GM18507 (cell line): ENCODE measurements at regions not wholly inside any gene's neighbourhood (a gene's known extent, or its start where the extent isn't known, plus 50 kb on each side); places are given as distances from the start of the nearest gene placed in this dataset.

Experiments
- DNase-seq: peaks from one replicate; pipeline ENCODE4 v3.0.0; 2011; ENCODE audit warnings: low read depth; ENCODE audit not compliant: insufficient read length; ENCODE audit errors: extremely low spot score
- FAIRE-seq: peaks from 2 replicates; lab custom pipeline; 2011; peaks lifted over from hg19 to GRCh38; lab: Jason Lieb, UNC

GRCh38 chr9:84393266-84393950 is 52.9 kb upstream of the SLC28A3 start:
- FAIRE-seq, result no peak
- no peak for DNase-seq

- no peak for DNase-seq
- FAIRE-seq, result no peak
Measured at GRCh38 chr9:84394036-84394435, 53.5 kb upstream of the SLC28A3 start.

GRCh38 chr9:84397151-84397728 is 56.7 kb upstream of the SLC28A3 start:
- DNase-seq, result peak; percentile 43

GRCh38 chr9:84397822-84398221 is 57.3 kb upstream of the SLC28A3 start:
- DNase-seq, result no peak
- no peak for FAIRE-seq

More at GRCh38 chr9:84397151-84397728, 56.7 kb upstream of the SLC28A3 start:
- peak; percentile 91 for FAIRE-seq

- FAIRE-seq (no peak), DNase-seq (no peak)
Measured at GRCh38 chr9:84402517-84402916, 62.0 kb upstream of the SLC28A3 start.

- FAIRE-seq, result no peak
- no peak for DNase-seq
Measured at GRCh38 chr9:84403288-84403687, 62.7 kb upstream of the SLC28A3 start.

GRCh38 chr9:84404095-84404686 is 63.6 kb upstream of the SLC28A3 start:
- FAIRE-seq, result peak; percentile 5
- peak; percentile 15 for DNase-seq

- no peak for DNase-seq
- no peak for FAIRE-seq
Measured at GRCh38 chr9:84405667-84406066, 65.1 kb upstream of the SLC28A3 start.

GRCh38 chr9:84408416-84408815 is 67.9 kb upstream of the SLC28A3 start:
- FAIRE-seq, result no peak
- no peak for DNase-seq

GRCh38 chr9:84411683-84412267 is 71.2 kb upstream of the SLC28A3 start:
- no peak for DNase-seq
- FAIRE-seq, result no peak

GRCh38 chr9:84412654-84413053 is 72.1 kb upstream of the SLC28A3 start:
- FAIRE-seq, result no peak
- DNase-seq, result no peak

- DNase-seq (no peak), FAIRE-seq (no peak)
Measured at GRCh38 chr9:84413301-84413700, 72.7 kb upstream of the SLC28A3 start.

- DNase-seq, result no peak
Measured at GRCh38 chr9:84419031-84419602, 78.6 kb upstream of the SLC28A3 start.

GRCh38 chr9:84424931-84425330 is 84.4 kb upstream of the SLC28A3 start:
- FAIRE-seq (no peak), DNase-seq (no peak)

More at GRCh38 chr9:84419031-84419602, 78.6 kb upstream of the SLC28A3 start:
- FAIRE-seq, result no peak

GRCh38 chr9:84432746-84433145 is 92.2 kb upstream of the SLC28A3 start:
- DNase-seq, result no peak
- FAIRE-seq, result no peak

GRCh38 chr9:84435902-84436301 is 95.3 kb upstream of the SLC28A3 start:
- no peak for FAIRE-seq

GRCh38 chr9:84436386-84437109 is 96.0 kb upstream of the SLC28A3 start:
- FAIRE-seq (no peak), DNase-seq (no peak)

More at GRCh38 chr9:84435902-84436301, 95.3 kb upstream of the SLC28A3 start:
- no peak for DNase-seq

- FAIRE-seq, result no peak
- DNase-seq, result no peak
Measured at GRCh38 chr9:84438391-84438790, 97.8 kb upstream of the SLC28A3 start.

GRCh38 chr9:84439250-84439649 is 98.7 kb upstream of the SLC28A3 start:
- no peak for DNase-seq
- FAIRE-seq, result no peak

- FAIRE-seq (no peak), DNase-seq (no peak)
Measured at GRCh38 chr9:84442712-84443111, 102.2 kb upstream of the SLC28A3 start.
